DMS153 treated with DMSO at 0.1 percent for 48 hours (cell line): ENCODE measurements at regions not wholly inside any gene's neighbourhood (a gene's known extent, or its start where the extent isn't known, plus 50 kb on each side); places are given as distances from the start of the nearest gene placed in this dataset.

ENCODE experiments used
- DNase-seq: peaks from one replicate; lab custom pipeline; 2025; ENCODE audit not compliant: unreplicated experiment; lab: John Stamatoyannopoulos, UW

DNA sequence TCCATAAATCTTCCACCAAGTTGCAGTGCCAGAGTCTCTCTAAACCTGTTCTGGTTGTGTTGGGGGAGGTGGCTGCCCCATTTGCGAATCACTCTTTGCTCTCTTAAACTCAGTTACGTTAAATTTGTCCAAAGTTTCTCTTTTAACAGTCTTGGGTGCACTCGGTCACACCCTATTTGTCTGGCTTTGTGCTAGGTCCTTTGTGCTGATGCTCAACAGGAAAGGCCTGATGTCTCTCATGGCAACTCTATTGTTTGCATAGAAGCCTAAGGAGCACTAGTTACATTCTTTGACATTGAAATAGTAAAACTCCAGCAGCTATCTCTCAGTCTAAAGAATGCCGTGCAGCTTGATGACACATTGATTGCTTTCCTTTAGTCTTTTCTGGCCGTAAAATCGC lies 105.1 kb downstream of the TRMT11 start:
- DNase-seq, result no peak

DNA sequence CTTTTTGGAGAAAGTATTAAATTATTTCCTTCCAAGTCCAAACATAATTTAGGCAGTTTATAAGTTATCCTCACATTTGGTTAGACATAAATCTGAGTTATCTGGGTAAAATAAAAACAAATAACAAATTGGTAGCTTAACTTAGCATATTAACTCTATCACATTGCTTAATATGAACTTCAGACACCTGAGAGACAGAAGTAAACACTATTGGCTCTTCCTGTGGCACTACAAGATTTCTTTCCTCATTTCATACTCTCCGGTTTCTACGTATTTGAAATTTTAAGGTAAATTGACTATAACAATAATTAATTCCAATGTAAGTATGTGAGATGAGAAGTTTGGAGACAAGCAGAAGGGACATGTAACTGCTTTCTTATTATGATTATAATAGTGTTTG lies 106.8 kb downstream of the TRMT11 start:
- DNase-seq, result no peak

DNA sequence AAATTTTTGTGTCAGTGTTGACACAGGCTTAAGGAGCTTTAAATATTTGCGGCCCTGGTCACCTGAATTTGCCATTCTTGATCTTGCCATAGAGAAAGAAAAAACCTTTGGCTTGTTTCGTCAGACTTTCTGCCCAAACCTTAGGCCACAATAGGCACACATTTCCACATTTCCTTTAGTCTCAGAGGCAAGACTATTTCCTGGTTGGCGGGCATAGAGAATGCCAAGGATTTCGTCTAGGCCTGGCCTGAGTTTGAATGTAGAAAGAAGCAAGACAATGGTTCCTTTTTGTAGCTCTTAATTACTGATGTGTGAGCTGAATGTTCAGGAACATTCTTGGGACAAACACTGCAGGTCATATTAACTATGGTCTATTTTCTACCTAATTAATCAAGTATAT lies 108.1 kb downstream of the TRMT11 start:
- DNase-seq, result no peak

DNA sequence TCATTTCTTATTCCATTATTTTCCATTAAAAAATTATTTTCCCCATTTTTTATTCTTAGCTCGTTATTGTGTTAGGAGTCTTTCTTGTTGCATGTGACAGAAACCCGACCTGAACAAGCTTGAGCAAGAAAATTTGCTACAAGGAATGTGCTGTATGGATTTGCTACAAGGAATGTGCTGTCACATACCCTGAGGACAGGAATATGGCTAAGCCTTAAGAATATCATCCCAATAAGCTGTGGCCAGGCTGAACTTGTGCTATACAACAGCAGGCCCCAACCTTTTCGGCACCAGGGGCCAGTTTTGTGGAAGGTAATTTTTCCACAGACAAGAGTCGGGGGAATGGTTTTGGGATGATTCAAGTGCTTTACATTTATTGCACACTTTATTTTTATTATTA lies 114.0 kb downstream of the TRMT11 start:
- DNase-seq, result no peak

DNA sequence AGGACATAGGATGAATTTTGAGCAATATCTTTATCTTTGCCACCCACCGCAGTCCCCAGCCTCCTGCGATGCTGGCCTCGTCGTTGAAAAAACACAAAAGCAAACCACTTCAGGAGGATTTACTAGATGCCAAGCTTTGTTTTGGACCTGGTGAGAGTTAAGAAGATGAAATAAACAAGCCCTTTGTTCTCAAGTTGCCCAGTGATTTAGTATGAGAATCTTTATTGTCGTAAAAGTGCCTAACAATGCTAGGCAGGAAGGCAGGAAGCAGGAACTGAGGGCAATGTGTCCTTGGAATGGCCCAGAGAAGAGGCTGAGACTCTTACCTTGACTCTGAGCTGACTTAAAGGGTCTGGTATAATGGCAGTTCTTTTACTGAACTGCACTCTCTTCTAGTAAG lies 116.0 kb downstream of the TRMT11 start:
- DNase-seq, result no peak

DNA sequence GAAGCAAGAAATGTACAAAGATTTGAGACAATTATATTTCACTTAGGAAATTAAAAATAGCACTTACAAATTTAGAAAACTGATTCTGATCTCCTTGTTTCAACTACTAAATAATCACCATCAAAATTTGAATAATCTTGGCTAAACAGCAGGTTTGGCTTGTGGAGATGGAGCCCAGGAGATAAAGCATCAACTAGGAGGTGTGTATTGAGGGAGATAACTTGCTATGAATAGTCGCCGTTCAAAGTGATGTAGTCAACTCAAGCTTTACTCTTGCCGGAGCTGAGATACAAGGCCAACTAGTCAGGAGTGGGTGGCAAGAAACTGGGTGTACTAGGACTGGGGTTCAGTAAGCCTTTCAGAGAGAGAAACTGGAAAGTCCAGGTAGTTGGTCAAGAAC lies 117.7 kb downstream of the TRMT11 start:
- DNase-seq, result no peak

DNA sequence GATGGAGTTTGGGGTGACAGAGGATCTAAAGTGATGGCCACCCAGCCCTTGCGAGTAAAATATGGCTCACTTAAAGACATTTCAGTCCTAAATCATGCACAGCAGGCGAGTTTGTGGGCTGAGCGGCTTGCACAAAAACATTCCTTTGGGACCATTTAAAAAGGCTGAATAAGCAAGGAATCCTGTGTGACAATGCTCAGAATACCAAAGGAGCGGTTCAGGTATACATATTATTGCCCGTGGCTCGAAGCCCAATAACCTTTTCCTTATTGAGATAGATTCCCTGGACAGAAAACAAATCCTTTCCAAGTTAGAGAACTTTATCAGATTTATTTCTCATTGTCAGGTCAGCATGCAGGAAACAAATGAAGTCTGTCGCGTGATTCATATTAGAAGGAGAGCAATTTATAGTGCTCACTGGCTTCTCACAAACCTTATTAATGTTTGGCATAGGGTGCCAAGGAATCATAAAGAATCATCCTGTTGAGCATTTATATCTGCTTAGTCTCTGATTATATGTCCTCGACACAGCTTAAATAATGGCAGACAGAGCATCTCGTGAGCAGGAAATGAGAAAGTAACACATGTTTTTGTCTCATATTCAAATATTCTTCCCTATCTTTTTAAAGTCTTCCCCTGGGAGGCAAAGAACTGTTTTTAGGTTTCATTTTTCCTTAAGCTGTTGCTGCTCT lies 121.3 kb downstream of the TRMT11 start:
- DNase-seq, result no peak

DNA sequence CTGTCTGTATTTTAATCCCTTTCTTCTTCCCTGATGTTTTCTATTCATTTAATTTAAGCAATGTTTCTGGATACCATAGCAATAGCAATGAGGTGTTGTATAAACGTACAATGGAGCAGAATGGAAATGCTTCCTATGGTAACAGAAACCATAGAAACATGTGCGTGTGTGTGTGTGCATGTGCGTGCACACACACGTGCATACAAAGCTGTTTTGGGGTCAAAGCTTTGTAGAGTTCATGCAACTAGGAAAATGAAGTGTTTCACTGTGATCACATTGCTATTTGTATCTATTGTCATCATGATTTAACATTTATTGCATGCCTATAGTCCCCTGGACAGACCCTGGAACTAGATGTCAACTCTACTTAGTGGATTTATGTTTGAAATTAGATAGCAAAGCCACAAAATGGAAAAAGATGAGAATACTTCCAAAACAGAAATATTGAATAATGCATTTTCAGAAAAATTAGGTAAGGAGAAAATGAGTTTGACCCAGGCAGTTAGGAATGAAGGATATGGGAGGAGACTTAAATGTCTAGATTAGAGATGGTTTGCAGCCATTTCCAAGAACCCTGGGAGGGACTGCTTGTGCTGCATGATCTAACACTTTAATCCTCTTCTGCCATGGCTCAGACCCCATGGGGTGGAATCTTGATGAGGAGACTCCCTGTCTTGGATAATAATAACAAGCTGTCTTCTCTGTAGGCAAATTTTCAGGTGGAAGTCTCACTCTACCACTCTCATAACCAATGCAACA lies 124.4 kb downstream of the TRMT11 start:
- no peak for DNase-seq

DNA sequence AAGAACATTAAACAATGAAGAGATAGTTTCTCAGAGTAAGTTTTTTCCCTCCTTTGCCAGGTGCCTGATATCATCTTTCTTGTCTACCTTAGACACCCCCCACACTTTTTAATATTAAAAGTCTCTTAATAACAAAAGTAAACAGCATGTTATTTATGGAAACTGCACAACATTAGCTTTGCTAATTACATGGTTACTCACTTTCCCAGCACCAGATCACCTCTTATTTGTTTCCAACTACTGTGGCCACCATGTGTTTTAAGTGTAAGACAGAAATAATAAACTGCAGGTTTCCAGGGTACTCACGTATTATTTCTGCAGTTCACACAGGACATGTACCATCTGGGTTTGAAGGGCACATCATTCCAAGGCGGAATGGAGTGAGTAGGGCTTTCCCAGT lies 125.0 kb downstream of the TRMT11 start:
- no peak for DNase-seq

DNA sequence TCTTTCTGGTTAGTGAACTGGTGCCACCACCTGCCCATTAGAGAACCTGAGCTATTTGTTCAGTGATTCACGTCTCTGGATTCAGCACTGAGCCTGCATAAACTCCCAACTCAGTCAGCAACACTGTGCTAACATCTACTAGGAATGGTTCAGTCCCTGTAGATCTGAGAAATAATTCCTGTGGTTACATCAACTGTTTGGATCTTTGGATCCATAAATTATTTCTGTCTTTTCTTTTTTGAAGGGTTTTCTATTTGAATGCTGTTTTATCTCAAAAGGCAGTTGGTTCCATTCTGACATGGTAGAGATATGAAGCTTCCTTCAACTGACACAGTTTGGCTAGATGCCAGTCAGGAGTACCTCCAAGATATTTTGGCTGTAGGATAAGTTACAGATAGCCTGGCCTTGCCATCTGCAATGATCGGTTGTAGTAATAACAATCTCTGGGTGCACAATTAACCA lies 125.9 kb downstream of the TRMT11 start:
- DNase-seq, result no peak

DNA sequence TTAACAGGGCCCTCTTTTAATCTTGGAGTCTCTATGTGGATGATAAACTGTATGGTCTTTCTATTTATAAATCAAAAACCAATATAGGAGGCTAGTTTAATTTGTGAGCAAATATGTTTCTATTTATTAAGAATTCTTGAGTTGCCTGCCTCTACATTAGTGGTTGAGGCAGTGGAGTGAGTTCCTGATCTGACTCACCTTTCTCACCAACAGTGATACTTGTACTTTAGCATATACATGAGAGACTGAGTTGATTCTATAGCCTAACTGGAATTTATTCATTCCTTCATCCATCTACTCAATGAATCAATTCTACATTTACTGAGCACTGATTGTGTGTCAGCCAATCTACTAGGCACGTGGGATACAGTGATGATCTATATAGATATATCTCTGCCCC lies 126.9 kb downstream of the TRMT11 start:
- no peak for DNase-seq

DNA sequence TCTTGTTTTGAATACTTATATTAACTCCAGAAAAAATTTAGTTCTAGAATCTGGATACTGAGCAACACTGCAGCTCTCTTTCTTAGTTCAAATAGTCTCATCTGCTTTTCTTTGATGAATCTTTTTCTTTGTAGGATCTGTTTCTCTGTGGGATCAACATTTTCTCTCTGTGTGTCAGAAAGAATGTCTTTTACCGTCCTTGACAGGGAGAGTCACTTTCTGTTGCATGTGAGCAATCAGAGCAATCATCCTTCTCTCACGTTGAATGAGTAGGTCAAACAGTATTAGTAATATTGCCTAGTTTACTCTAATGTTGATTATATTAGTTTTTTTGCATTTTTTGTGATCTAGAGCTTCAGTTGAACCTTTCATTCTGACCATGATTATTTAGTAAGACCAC lies 130.9 kb downstream of the TRMT11 start:
- DNase-seq, result no peak

DNA sequence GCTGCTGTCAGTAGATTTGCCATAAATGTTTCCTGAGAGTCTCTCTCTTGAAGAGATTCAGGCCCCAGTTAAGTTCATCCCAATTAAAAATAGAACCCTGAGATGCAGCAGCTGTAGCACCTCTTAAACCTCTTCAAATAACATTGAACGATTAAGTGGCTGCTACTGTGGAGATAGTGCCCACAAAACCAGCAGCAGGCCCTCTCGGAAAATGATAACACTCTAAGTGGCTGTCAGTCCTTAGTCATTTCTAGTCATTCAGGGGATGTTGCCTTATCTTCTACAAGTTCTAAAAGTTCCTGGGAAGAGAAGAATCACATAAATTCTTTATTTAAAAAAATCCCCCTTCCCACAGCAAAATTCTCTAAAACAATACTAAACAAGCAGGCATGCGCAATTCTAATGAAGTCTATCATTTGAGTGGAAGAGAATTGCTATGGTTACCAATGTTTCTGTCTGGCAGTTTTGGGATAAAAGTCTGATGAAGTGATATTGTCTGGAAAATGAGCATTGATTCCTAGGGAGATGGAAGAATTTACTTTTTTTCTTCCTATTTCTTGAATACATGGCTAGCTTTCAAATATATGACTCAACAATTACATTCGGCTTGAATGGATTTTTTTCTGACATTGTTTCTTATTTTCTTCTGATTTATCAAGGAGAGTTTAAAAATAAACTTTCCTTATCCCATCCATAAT lies 131.9 kb downstream of the TRMT11 start:
- DNase-seq, result no peak

DNA sequence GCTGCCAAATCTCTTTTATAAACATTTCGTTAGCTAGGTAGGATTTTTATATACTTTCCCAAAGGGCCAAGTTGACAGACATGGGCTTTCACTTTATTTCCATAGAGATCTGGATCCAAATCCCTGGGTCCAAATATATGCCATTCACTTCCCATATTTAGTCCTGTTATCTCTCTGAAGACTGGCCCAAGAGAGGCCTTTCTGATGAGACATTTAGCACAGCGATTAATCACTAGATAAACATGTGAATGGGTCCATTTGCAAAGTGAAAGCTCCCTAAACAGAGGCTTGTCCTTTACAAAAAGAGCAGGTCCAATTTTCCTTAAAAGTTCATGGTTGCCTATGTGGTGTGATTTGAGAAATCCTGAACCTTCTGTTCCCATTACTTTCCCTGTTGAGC lies 132.6 kb downstream of the TRMT11 start:
- no peak for DNase-seq

DNA sequence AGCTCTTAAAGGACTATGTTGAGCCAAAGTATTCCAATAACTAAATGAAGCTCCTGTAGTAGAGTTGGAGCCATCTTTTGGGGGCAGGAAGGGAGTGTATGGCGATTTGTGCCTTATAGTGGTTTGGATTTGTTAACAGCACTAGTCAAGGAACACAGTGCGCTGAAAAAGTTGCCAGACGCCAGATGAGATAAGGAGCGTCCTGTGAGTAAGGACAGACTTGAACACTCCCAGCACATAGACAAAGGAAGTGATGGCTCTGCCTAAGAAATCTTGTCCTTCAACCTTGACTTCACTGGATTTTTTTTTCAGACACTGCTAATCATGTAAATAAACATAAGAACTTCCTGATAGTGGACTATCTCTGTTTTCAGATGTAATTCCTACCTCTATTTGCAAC lies 136.9 kb downstream of the TRMT11 start:
- DNase-seq, result no peak

DNA sequence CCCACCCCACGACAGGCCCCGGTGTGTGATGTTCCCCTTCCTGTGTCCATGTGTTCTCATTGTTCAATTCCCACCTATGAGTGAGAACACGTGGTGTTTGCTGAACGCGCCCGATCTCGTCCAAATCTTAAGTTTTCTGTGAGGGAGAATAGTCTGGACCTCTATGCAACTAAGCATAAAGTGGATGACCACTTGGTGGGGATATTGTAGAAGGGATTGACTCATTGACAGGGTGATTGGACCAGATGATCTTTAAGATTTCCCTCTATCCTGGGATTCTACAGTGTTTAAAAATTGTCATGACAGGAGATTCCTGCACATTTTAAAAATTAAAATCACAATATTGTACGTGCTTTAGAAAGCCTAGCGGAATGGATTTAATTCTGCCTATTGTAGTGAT lies 141.3 kb downstream of the TRMT11 start:
- DNase-seq, result no peak

DNA sequence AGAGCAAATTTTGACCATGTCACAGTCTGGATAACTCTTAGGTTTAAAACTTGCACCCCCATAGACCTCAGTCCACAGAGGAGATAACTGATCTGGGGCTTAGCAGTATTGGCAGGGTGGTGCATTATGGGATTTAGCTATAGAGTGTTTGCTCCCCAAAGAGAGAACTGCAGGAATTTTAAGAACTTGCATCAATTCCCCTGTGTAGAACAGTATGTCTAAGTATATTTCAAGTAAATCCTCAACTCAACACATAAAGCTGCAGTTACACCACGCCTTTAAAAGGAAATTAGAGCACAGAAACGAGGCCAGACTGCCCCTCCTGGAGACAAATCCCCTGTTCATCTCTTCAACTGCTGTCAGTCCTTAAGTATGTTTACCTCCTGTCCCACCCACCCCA lies 144.9 kb downstream of the TRMT11 start:
- no peak for DNase-seq

DNA sequence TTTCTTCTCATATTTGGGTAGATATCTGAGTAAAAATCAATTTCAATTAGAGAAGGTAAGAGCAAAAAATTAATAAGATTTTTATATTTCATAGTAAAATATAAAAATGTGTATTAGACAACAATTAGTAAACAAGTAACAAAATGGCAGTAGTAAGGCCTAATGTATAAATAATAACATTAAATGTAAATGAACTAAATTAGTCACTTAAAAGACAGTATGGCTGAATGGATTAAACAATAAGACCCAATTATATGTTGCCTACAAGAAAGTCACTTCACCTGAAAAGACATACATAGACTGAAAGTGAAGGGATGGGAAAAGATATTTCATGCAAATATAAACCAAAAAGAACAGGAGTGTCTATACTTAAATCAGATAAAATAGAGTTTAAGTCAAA lies 147.6 kb downstream of the TRMT11 start:
- DNase-seq, result no peak

DNA sequence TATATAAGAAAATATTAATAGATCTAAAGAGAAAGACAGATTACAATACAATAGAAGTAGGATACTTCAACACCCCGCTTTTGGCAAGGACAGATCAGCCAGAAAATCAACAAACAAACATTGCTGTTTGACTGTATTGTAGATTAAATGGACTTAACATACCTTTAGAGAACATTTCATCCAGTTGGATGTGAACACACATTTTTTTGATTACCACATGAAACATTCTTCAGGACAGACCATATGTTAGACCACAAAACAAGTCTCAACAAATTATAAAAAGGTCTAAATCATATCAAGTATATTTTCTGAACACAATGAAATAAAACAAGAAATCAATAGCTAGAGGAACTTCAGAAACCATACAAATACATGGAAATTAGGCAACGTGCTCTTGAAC lies 148.2 kb downstream of the TRMT11 start:
- no peak for DNase-seq

DNA sequence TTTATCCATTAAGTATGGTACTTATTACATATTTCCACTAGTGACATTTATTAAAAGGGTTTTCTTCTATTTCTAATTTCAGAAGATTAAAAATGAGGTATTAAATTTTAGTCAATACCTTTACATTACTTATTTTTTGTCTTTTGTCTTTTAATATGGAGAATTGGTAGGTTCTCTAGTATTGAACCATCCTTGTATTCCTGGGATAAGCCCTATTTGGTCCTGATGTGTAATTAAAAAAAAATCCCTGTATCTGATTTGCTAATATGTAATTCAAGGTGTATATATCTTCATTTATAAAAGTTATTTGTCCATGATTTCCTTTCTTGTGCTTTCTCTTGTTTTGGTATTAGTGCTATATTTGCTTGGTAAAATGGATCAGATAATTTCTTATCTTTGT lies 153.7 kb downstream of the TRMT11 start:
- DNase-seq, result no peak

DNA sequence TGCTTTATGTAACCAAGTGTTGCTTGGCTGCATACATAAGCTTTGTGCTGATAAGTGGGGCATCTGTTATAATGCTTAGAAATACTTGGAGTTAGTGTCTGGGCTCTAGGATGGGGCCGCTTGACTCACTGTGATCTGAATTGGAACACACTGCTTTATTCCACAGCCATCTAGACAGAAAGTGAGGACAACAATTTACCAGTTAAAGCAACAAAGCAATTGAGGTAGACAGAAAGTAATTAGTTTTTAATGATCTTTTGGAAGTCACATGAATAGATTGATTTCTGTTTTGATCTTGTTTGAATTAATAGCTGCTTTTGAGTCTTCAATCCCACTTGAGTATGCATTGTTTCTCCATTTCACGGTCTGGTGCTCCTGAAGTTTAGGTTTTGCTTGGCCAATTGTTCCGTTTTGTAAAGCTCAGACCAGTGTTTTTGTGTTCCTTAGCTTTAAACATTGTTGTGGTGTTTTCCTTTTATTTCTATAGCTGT lies 157.5 kb downstream of the TRMT11 start:
- no peak for DNase-seq

DNA sequence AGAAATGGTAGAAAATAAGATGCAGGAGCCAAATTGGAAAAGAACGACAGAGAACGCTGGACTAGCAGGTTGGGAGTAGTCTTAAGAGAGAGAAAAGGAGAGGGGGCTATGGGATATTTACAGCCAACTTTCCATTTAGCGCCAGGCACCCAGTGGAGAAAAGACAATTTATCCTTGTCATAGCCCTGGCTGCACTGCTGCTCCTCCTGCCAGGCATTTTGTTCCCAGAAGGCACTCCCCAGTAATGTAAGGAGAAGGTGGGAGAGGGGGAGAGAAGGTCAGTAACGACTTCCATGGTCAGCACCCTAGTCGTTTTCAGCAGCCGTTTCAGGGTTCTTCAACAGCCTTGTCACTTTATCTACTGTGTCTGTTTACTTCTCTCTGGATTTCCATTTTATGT lies 159.0 kb downstream of the TRMT11 start:
- no peak for DNase-seq
